DMS53 (cell line): ENCODE measurements at regions not wholly inside any gene's neighbourhood (a gene's known extent, or its start where the extent isn't known, plus 50 kb on each side); places are given as distances from the start of the nearest gene placed in this dataset.

ENCODE experiments used
- DNase-seq: peaks from one replicate; lab custom pipeline; 2025; lab: John Stamatoyannopoulos, UW

DNA sequence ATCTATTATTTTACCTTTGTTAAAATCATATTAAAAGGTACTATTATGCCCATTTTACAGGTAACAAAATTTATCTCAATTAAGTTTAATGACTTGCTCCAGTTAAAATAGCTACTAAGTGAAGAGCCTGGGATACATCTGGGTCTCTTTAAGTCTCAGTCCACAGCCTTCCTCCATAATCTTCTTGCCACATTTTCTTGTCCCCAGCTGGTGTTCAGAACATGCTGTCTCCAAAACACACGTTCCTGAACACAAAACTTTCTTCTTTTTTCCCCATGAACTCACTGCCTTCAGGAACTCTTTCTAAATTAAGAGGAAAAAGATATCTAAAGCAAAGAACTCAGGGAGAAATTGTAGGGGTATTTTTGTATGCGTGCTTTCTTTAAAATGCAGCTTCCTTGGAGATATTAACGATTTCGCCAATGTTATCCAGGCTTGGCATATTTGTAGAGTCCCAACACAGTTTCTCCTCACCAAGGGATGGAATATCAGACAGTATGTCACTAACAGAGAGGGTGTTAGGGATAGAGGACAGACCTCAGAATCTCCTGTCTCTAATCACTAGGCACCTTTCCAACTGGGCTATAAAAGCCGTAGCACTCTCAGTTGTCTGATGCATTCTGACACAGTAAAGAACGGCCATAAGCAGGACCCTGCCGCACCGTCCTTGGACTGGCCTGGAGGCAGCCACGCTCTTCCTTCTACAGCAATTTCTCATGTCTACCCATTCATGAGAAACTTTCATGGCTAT is 232.8 kb upstream of the BLID start:
- DNase-seq: no peak

DNA sequence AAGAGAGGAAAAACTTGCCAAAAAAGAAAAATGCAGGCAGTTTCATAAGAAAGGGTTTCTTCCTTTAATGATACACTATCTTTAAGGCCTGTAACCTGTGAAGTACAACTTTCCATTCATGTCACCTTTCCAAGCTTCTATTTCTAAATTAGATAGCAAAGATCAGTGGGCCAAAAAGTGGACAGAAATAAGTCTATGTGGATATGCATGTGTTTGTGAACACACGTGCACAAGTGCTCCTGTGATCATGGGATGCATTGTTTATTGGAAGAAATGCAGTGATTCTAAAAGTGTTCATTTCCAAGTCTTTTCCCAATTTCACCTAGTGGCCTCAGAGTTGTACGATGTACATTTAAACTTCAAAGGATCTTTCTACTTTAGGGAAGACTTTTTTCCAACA is 230.0 kb upstream of the BLID start:
- DNase-seq: no peak

DNA sequence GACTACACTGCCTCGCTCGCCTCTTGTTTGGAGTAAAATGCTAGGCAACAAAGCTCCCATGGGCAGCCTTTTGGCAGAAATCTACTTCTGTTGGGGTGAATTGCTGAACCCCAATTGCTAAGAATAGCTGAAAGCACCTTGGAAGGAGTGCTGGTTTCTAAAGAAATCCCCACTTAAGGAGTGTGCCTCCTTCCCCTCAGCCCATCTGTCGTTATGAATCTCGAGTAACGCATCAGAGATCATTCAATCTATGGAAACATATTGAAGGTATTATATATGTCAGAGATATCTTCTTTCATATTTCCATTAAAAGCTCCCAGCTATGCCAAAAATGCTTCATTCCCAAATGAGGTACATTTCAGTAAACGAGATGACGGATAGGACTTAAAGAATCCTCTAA is 229.6 kb upstream of the BLID start:
- DNase-seq: no peak

- DNase-seq: no peak
These were observed 228.2 kb upstream of the BLID start for GRCh38 chr11:122344215-122344614.

DNA sequence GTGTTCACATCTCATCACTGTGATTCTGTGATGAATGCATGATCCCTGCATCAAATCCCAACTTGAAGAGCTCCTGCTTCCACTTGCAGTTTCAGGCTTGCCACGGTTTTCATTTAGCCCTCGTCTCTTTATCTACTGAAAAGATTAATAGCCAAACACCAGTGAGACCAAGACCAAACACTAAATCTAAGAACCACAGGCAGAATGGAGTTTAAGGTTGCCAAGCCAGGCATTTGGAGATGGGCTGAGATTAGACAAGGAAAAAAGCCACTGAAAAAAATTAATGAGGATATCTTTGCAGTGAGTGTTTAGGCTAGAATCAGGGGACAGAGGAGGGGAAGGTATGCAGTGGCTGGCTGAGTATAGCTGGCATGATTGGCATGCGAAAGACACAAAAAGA is 227.2 kb upstream of the BLID start:
- DNase-seq: no peak

- DNase-seq: no peak
These were observed 226.2 kb upstream of the BLID start for GRCh38 chr11:122342089-122342744.

DNA sequence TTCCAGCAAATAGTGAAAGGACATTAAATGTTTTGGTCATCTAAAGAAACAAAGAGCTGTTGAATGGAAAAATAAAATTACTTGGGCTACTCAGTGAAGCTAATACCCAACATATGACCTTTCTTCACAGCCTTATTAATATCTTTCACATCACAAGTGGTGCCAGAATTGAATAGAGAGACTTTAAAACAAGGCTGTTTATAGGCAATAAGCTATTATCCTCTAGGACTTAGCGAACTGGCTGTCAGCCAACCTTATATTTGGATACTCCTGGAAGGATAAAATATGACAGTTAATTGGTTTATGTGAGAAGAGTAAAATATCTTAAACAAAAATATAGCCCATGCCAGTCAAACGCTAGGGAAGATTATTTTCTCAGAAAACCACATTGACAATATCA is 225.5 kb upstream of the BLID start:
- DNase-seq: no peak

DNA sequence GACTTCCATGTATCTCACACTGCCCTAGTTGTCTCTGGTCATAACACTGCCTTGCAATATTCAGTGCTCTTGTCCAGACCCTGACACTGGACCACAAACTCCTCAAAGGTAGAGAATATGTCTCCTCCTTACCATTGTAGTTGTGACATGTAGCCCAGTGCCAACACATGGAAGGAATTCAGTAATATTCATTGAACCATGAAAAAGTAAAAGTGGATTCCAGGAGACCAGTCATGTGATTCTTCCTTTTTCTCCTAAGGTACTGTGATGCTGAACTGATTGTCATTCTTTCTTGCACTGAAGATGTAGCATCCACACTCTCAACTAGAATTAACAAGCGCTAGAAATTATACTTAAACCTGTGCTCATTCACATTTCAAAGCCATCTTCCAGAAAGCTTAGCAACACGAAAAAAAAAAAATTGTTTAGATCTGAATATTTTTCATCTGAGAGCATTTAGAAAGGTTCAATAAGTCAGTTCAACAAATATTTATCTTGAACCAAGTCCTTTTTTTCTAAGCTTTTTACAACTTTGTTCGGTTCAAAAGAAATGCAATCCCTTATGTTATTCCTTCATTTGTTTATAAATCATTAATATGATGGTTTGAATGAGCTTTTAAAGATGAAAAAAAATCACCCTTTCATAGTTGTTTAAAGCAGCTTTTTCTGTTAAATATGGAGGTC is 224.7 kb upstream of the BLID start:
- no peak for DNase-seq

DNA sequence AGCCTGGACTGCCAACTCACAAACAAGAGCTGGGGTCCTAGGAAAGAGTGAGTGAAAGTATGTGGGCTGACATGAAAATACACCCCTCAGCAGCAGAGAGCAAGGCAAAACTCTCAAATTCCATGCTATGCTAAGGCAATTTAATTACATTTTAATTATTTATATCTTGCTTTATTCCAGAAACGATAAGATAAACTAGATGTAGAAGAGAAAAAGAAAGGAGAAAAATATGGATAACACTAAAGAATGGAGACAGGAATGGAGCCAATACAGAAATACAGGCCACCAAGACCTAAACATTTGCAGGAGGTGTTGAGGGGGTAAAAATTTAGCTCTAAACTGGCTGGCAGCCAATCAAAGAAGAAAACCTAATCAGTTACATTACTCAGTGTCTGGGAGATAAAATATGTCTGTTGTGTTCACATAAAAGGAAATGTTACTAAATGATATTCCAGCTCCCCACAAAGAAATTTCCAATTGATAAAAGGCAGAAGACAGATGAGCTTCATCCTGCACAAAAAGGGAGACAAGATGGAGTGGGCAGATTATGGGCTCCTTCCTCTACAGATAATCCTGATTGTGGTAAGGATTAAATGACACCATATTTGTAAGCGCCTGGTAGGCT is 223.5 kb upstream of the BLID start:
- no peak for DNase-seq

- no peak for DNase-seq
These were observed 221.7 kb upstream of the BLID start for GRCh38 chr11:122337704-122338103.

- DNase-seq: no peak
These were observed 221.2 kb upstream of the BLID start for GRCh38 chr11:122337241-122337640.

GRCh38 chr11:122336706-122337105 is 220.7 kb upstream of the BLID start:
- DNase-seq: no peak

DNA sequence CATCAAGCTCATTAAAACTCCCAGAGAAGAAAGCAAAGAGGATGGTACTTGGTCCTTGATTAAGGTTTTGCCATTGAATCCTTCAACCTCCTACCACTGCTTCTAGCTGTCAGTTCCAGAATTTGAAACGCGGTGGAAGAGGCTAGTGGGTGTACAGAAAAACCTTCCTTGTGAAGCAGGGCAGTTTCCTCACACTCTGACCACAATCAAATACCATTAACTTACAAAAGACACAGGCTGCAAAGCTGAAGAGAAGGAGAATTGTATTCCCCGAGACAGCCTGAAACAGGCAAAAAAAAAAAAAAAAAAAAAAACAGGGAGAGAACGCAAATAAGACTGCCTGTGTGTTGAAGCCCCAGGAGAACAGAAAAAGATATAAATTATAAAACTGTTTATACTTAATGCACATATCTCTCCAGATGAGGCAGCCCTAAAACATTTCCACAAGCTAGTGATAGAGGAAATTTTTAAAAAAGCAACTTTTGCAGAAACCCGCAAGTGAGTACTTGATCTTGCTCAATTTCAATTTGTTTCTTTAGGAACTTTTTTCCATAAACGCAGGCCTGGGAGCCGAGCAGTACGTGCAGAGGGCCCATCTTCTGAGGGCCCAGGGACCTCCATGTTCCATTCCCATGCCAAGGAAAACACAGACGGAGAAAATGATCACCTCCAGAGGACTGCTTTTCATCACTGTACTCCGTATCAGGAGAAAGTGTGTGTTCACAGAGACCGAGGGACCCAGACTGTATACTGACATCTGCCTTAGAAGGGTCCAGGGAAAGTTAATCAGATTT is 218.7 kb upstream of the BLID start:
- no peak for DNase-seq

DNA sequence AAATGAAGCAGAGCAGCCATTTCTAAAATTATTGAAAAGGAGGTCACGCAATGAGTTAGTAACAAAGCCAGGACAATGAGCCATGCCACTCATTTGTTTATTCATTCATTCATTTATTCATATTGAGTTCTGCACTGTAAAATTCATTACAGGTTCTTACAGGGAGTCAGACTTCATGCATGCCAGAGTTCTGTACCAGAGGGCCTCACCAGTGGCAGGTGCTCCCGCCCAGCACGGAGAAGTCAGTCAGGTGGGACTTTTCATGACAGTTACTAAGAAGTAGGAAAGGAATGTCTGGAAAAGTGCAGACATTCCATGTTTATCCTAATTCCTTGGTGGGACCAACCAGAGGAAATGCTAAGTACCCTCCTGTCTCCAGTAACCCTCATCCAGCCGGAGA is 217.5 kb upstream of the BLID start:
- DNase-seq: no peak

DNA sequence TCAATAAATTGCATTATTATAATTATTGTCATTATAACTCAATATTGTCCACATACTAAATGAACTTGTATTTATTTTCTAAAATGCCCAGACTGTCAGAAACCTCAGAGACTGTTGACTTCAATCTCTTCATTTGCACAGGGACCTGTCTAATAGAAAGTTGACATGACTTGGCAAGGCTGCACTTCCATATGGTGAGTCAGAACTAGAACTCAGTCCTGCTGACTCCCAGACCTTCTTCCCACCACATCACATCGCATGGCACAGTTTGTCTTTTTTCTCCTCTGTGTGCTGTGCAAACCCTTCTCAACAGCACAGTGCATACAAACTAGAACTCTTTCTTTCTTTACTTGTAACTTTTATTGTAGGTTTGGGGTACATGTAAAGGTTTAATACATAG is 215.1 kb upstream of the BLID start:
- no peak for DNase-seq

DNA sequence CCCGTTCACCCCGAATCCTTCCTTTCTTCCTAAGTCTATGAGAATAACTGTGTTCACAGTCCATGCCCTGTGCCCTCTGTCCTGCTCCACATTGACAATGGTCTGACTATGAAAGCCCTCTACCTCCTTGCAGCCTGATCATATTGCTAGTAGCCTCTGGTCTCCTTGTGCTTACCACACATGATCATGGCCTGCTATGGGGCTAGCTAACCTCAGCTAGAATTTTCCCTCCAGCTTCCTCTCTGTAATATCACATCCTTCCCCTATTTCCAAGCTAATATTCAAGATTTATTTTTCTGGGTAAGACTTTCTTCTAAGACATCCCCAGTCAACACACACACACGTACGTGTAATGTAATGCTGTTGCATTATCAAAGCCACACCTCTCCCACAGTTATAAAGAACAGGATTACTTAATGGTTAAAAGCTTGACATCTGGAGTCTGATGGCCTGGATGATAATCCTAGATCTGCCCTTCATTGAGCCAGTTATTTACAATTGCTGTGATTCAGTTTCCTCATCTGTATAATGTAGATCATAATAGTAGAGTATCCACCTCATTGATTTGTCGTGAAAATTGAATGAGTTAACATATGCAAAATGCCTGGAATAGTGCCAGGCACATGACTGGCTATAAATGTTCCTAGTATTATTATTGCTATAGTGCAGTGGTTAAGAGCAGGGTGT is 214.4 kb upstream of the BLID start:
- no peak for DNase-seq

- DNase-seq: no peak
These were observed 211.5 kb upstream of the BLID start for GRCh38 chr11:122327528-122327927.

GRCh38 chr11:122323754-122324421 is 207.9 kb upstream of the BLID start:
- DNase-seq: no peak

GRCh38 chr11:122322329-122322728 is 206.3 kb upstream of the BLID start:
- no peak for DNase-seq

DNA sequence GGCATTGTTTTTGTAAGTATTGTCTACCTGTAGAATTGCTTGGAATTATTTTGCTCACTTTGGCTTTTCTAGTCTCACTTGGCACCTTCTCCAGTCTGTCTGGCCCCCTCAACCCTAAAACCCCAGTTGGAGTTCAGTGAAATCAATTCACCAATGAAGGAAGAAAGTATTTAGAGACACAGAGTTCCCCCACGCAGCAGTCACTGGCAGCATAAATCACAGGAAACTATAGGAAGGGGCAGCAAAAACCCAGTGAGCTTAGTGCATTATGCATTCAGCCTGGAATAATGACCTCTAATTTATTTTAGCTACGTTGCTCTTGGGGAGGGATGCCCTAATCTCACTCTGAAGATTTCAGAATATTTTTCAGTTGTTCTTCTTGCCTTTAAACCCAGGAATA is 204.7 kb upstream of the BLID start:
- no peak for DNase-seq
